Neural crest cell (in vitro differentiated cells): ENCODE measurements at regions not wholly inside any gene's neighbourhood (a gene's known extent, or its start where the extent isn't known, plus 50 kb on each side); places are given as distances from the start of the nearest gene placed in this dataset.

ENCODE experiments used
- DNase-seq: peaks from one replicate; pipeline ENCODE4 v3.0.0; 2021; ENCODE audit warnings: low read depth, mixed read lengths, low spot score
- H3K27ac Mint-ChIP-seq: one replicate; pipeline ENCODE4 v1.8.0; 2021; ENCODE audit warnings: mild to moderate bottlenecking, mixed read lengths; ENCODE audit not compliant: unreplicated experiment
- H3K27me3 Mint-ChIP-seq: 2 replicates; pipeline ENCODE4 v1.8.0; 2021; ENCODE audit warnings: low read depth, mild to moderate bottlenecking, mixed read lengths
- H3K36me3 Mint-ChIP-seq: 2 replicates; pipeline ENCODE4 v1.8.0; 2021; ENCODE audit warnings: low read depth, mild to moderate bottlenecking, mixed read lengths
- H3K4me1 Mint-ChIP-seq: 2 replicates; pipeline ENCODE4 v1.8.0; 2021; ENCODE audit warnings: mixed read lengths
- H3K4me3 Mint-ChIP-seq: one replicate; pipeline ENCODE4 v1.8.0; 2021; ENCODE audit warnings: mild to moderate bottlenecking, mixed read lengths
- H3K9me3 Mint-ChIP-seq: 2 replicates; pipeline ENCODE4 v1.8.0; 2021; ENCODE audit warnings: mixed read lengths
- CTCF ChIP-seq: fragments of 200-600 bp; sonication (generic); conservative IDR thresholded peaks from 2 replicates; pipeline ENCODE4 v1.5.0; 2021; ENCODE audit warnings: antibody characterized with exemption, mild to moderate bottlenecking

GRCh38 chr10:10609379-10609955, 408.2 kb upstream of the CELF2 start:
- TF ChIP-seq CTCF = no peak
- Mint-ChIP-seq H3K27ac (no peak overlapping the region), H3K9me3 (peaks cover 10% of the 10 kb centered on the region), H3K27me3 (no peaks in the 10 kb centered on the region), H3K4me1 (no peaks in the 10 kb centered on the region), H3K36me3 (no peaks in the 10 kb centered on the region), H3K4me3 (no peak overlapping the region)
- no peak for DNase-seq

GRCh38 chr10:10610171-10610570, 407.5 kb upstream of the CELF2 start:
- H3K4me3 Mint-ChIP-seq = no peak overlapping the region
- no peak for TF ChIP-seq CTCF

GRCh38 chr10:10612151-10612550, 405.5 kb upstream of the CELF2 start:
- H3K4me3 Mint-ChIP-seq = no peak overlapping the region
- TF ChIP-seq CTCF = no peak
- no peaks in the 10 kb centered on the region for H3K4me1 Mint-ChIP-seq
- no peak for DNase-seq
- peaks cover 15% of the 10 kb centered on the region for H3K9me3 Mint-ChIP-seq
- no peak overlapping the region for H3K27ac Mint-ChIP-seq
- H3K27me3 Mint-ChIP-seq = no peaks in the 10 kb centered on the region
- H3K36me3 Mint-ChIP-seq = no peaks in the 10 kb centered on the region

More at GRCh38 chr10:10610171-10610570, 407.5 kb upstream of the CELF2 start:
- no peaks in the 10 kb centered on the region for H3K4me1 Mint-ChIP-seq
- DNase-seq = no peak
- no peaks in the 10 kb centered on the region for H3K27me3 Mint-ChIP-seq
- H3K27ac Mint-ChIP-seq = no peak overlapping the region
- peaks cover 14% of the 10 kb centered on the region for H3K9me3 Mint-ChIP-seq
- no peaks in the 10 kb centered on the region for H3K36me3 Mint-ChIP-seq

GRCh38 chr10:10613656-10614244, 403.9 kb upstream of the CELF2 start:
- peaks cover 8% of the 10 kb centered on the region for H3K4me1 Mint-ChIP-seq
- no peaks in the 10 kb centered on the region for H3K27me3 Mint-ChIP-seq
- no peak overlapping the region for H3K4me3 Mint-ChIP-seq
- no peak for DNase-seq
- H3K9me3 Mint-ChIP-seq = peaks cover 15% of the 10 kb centered on the region
- no peak for TF ChIP-seq CTCF
- H3K27ac Mint-ChIP-seq = no peak overlapping the region
- no peaks in the 10 kb centered on the region for H3K36me3 Mint-ChIP-seq

- H3K9me3 Mint-ChIP-seq = peaks cover 22% of the 10 kb centered on the region
- H3K27ac Mint-ChIP-seq = no peak overlapping the region
- peaks cover 3% of the 10 kb centered on the region for H3K36me3 Mint-ChIP-seq
- peaks cover 8% of the 10 kb centered on the region for H3K4me1 Mint-ChIP-seq
- TF ChIP-seq CTCF = no peak
- DNase-seq = no peak
- no peak overlapping the region for H3K4me3 Mint-ChIP-seq
- H3K27me3 Mint-ChIP-seq = no peaks in the 10 kb centered on the region
Measured at GRCh38 chr10:10617686-10618085, 400.0 kb upstream of the CELF2 start.
